Sigmoid colon (tissue), 4 donors: ENCODE measurements at regions not wholly inside any gene's neighbourhood (a gene's known extent, or its start where the extent isn't known, plus 50 kb on each side); places are given as distances from the start of the nearest gene placed in this dataset.

ENCODE experiments used
- EP300 ChIP-seq, 4 donors: sonication (generic); formaldehyde crosslinking; IDR thresholded peaks; one replicate each; pipeline ENCODE4 v1.6.1; 2017; ENCODE audit warnings: antibody characterized with exemption in 4 of 4
- TF ChIP-seq, protein P1 (sequence below), 4 experiments: fragments of 450-650 bp in 3 of 4; fragments of 200-600 bp in 1 of 4; IDR thresholded peaks; one replicate each; pipeline ENCODE4 v1.5.1; 2016 to 2019; ENCODE audit warnings: antibody characterized with exemption in 4 of 4, mild to moderate bottlenecking in 3 of 4, moderate library complexity in 2 of 4

DNA sequence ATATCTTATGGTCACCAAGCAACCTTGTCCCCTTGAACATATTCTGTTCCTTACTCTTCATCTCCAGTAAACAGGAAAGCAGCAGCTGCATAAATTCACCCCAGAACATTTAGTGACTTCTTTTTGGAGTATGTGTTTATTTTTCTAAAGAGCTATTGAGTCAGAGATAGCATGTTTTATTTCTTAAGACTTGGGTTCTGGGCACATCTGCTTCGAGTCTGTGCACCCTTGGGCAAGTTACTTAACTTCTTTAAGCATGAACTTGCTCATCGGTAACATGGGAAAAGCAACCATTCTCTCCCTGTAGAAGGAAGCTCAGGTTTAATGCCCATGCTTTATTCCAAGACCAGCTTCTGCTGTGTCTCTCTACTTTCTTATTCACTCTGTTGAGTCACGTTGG, 309.3 kb upstream of the MEX3C start:
- TF ChIP-seq, protein P1, sequence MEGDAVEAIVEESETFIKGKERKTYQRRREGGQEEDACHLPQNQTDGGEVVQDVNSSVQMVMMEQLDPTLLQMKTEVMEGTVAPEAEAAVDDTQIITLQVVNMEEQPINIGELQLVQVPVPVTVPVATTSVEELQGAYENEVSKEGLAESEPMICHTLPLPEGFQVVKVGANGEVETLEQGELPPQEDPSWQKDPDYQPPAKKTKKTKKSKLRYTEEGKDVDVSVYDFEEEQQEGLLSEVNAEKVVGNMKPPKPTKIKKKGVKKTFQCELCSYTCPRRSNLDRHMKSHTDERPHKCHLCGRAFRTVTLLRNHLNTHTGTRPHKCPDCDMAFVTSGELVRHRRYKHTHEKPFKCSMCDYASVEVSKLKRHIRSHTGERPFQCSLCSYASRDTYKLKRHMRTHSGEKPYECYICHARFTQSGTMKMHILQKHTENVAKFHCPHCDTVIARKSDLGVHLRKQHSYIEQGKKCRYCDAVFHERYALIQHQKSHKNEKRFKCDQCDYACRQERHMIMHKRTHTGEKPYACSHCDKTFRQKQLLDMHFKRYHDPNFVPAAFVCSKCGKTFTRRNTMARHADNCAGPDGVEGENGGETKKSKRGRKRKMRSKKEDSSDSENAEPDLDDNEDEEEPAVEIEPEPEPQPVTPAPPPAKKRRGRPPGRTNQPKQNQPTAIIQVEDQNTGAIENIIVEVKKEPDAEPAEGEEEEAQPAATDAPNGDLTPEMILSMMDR (IDR thresholded peaks at IDR 0.05), result no peak
- TF ChIP-seq EP300 (IDR thresholded peaks at IDR 0.05), result no peak
